DND-41 (cell line): ENCODE measurements at regions not wholly inside any gene's neighbourhood (a gene's known extent, or its start where the extent isn't known, plus 50 kb on each side); places are given as distances from the start of the nearest gene placed in this dataset.

Experiments
- EZH2 ChIP-seq: IDR thresholded peaks from 3 replicates; pipeline ENCODE4 v1.6.1; 2012; ENCODE audit warnings: borderline replicate concordance, low read depth, mild to moderate bottlenecking, moderate library complexity, low read length, inconsistent platforms; ENCODE audit not compliant: severe bottlenecking
- TF ChIP-seq, protein P1 (sequence below): IDR thresholded peaks from 2 replicates; pipeline ENCODE4 v1.5.1; 2012; ENCODE audit warnings: borderline replicate concordance, low read length, moderate library complexity, mild to moderate bottlenecking; ENCODE audit not compliant: poor library complexity, severe bottlenecking; ENCODE audit errors: extremely low read depth

DNA sequence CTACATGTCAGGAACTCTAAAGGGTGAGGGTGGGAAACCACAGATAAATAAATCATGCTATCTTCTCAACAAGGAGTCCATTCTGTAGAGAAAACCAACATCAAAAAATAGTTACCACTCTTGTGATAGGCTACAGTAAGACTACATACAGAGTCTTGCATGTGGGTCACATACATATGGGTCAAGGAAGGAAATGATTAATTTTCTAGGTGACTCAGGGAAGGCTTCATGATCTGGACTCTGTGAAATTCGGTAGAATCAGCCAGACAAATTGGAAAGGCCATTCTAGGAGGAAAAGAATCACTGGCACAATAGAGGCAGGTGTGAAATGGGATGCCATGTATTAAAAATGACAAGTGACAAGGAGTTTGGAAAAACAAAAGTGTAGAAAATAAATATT lies 638.9 kb downstream of the LIG4 start:
- TF ChIP-seq, protein P1, sequence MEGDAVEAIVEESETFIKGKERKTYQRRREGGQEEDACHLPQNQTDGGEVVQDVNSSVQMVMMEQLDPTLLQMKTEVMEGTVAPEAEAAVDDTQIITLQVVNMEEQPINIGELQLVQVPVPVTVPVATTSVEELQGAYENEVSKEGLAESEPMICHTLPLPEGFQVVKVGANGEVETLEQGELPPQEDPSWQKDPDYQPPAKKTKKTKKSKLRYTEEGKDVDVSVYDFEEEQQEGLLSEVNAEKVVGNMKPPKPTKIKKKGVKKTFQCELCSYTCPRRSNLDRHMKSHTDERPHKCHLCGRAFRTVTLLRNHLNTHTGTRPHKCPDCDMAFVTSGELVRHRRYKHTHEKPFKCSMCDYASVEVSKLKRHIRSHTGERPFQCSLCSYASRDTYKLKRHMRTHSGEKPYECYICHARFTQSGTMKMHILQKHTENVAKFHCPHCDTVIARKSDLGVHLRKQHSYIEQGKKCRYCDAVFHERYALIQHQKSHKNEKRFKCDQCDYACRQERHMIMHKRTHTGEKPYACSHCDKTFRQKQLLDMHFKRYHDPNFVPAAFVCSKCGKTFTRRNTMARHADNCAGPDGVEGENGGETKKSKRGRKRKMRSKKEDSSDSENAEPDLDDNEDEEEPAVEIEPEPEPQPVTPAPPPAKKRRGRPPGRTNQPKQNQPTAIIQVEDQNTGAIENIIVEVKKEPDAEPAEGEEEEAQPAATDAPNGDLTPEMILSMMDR: no peak
- TF ChIP-seq EZH2: no peak
